ENCODE measurements at regions not wholly inside any gene's neighbourhood (a gene's known extent, or its start where the extent isn't known, plus 50 kb on each side); places are given as distances from the start of the nearest gene placed in this dataset.

GRCh38 chr3:30122359-30122758, 484.0 kb upstream of the TGFBR2 start:
- DNase-seq: no peak

- DNase-seq: no peak
Measured at GRCh38 chr3:30123224-30123623, 483.2 kb upstream of the TGFBR2 start.

- DNase-seq: no peak
Measured at GRCh38 chr3:30123755-30124154, 482.6 kb upstream of the TGFBR2 start.

GRCh38 chr3:30124435-30125370, 481.7 kb upstream of the TGFBR2 start:
- DNase-seq: peak; percentile 7

GRCh38 chr3:30129765-30130164, 476.6 kb upstream of the TGFBR2 start:
- no peak for DNase-seq

- DNase-seq: no peak
Measured at GRCh38 chr3:30130391-30130790, 476.0 kb upstream of the TGFBR2 start.

- DNase-seq: no peak
Measured at GRCh38 chr3:30131191-30131590, 475.2 kb upstream of the TGFBR2 start.

- DNase-seq: no peak
Measured at GRCh38 chr3:30135190-30135589, 471.2 kb upstream of the TGFBR2 start.

- no peak for DNase-seq
Measured at GRCh38 chr3:30139283-30139682, 467.1 kb upstream of the TGFBR2 start.

- no peak for DNase-seq
Measured at GRCh38 chr3:30140356-30141075, 465.9 kb upstream of the TGFBR2 start.

- DNase-seq: no peak
Measured at GRCh38 chr3:30141178-30141581, 465.2 kb upstream of the TGFBR2 start.

GRCh38 chr3:30141927-30142326, 464.5 kb upstream of the TGFBR2 start:
- no peak for DNase-seq

GRCh38 chr3:30142946-30143345, 463.5 kb upstream of the TGFBR2 start:
- DNase-seq: no peak

- no peak for DNase-seq
Measured at GRCh38 chr3:30145281-30145680, 461.1 kb upstream of the TGFBR2 start.

GRCh38 chr3:30146978-30147377, 459.4 kb upstream of the TGFBR2 start:
- no peak for DNase-seq

- no peak for DNase-seq
Measured at GRCh38 chr3:30154853-30155252, 451.5 kb upstream of the TGFBR2 start.

GRCh38 chr3:30155755-30156154, 450.6 kb upstream of the TGFBR2 start:
- no peak for DNase-seq

- peak; percentile 28 for DNase-seq
Measured at GRCh38 chr3:30156586-30157498, 449.6 kb upstream of the TGFBR2 start.

- no peak for DNase-seq
Measured at GRCh38 chr3:30161375-30161774, 445.0 kb upstream of the TGFBR2 start.

- DNase-seq: peak; percentile 78
Measured at GRCh38 chr3:30162579-30162978, 443.8 kb upstream of the TGFBR2 start.

- no peak for DNase-seq
Measured at GRCh38 chr3:30166535-30166934, 439.9 kb upstream of the TGFBR2 start.

- no peak for DNase-seq
Measured at GRCh38 chr3:30167541-30168011, 438.8 kb upstream of the TGFBR2 start.

GRCh38 chr3:30169487-30169886, 436.9 kb upstream of the TGFBR2 start:
- no peak for DNase-seq

Measured in fibroblast of skin of back (primary cell).